G401 (cell line): ENCODE measurements at regions not wholly inside any gene's neighbourhood (a gene's known extent, or its start where the extent isn't known, plus 50 kb on each side); places are given as distances from the start of the nearest gene placed in this dataset.
"Not testable (repeated sequence)": the region's sequence is repeated elsewhere in the genome, so short reads cannot be mapped to it uniquely, and the experiment has no call there.

Source experiments
- DNase-seq: peaks from one replicate; pipeline ENCODE4 v3.0.0-alpha.2; 2015; ENCODE audit warnings: low spot score
- in situ Hi-C: cut with HindIII; loops from 2 replicates; pipeline ENCODE4 v1.10.0; 2016; ENCODE audit warnings: low sequenced_read_pairs, mixed read lengths

- DNase-seq: no peak
- in situ Hi-C loops: no loop called here
Measured at GRCh38 chr22:48405741-48406140, 1421.9 kb downstream of the BRD1 start.

GRCh38 chr22:48404801-48405447 lies 1422.7 kb downstream of the BRD1 start:
- in situ Hi-C loops: no loop called here
- no peak for DNase-seq

GRCh38 chr22:48403521-48404403 lies 1423.9 kb downstream of the BRD1 start:
- DNase-seq: no peak
- in situ Hi-C loops: no loop called here

GRCh38 chr22:48402591-48403031 lies 1425.1 kb downstream of the BRD1 start:
- DNase-seq: no peak

GRCh38 chr22:48401523-48401922 lies 1426.2 kb downstream of the BRD1 start:
- DNase-seq, in situ Hi-C loops: not testable (repeated sequence)

More at GRCh38 chr22:48402591-48403031, 1425.1 kb downstream of the BRD1 start:
- in situ Hi-C loops: no loop called here

- no peak for DNase-seq
- in situ Hi-C loops: no loop called here
Measured at GRCh38 chr22:48398181-48398905, 1429.3 kb downstream of the BRD1 start.

- DNase-seq: no peak
- in situ Hi-C loops: no loop called here
Measured at GRCh38 chr22:48397531-48398180, 1430.0 kb downstream of the BRD1 start.

GRCh38 chr22:48396785-48397530 lies 1430.7 kb downstream of the BRD1 start:
- in situ Hi-C loops: no loop called here
- no peak for DNase-seq

- DNase-seq: no peak
- in situ Hi-C loops: no loop called here
Measured at GRCh38 chr22:48396091-48396784, 1431.4 kb downstream of the BRD1 start.

- in situ Hi-C loops: no loop called here
- DNase-seq: no peak
Measured at GRCh38 chr22:48395201-48395600, 1432.5 kb downstream of the BRD1 start.

GRCh38 chr22:48394787-48395186 lies 1432.9 kb downstream of the BRD1 start:
- no peak for DNase-seq
- in situ Hi-C loops: no loop called here

- in situ Hi-C loops: no loop called here
- no peak for DNase-seq
Measured at GRCh38 chr22:48393885-48394284, 1433.8 kb downstream of the BRD1 start.

GRCh38 chr22:48393041-48393370 lies 1434.7 kb downstream of the BRD1 start:
- DNase-seq: peak; percentile 75

GRCh38 chr22:48391820-48392219 lies 1435.9 kb downstream of the BRD1 start:
- no peak for DNase-seq
- in situ Hi-C loops: no loop called here

More at GRCh38 chr22:48393041-48393370, 1434.7 kb downstream of the BRD1 start:
- in situ Hi-C loops: no loop called here

- in situ Hi-C loops: no loop called here
- DNase-seq: no peak
Measured at GRCh38 chr22:48391171-48391711, 1436.4 kb downstream of the BRD1 start.

- DNase-seq: no peak
- in situ Hi-C loops: no loop called here
Measured at GRCh38 chr22:48389916-48390315, 1437.8 kb downstream of the BRD1 start.

- in situ Hi-C loops: no loop called here
- DNase-seq: no peak
Measured at GRCh38 chr22:48382197-48382596, 1445.5 kb downstream of the BRD1 start.
